SIG-M5 treated with dmso at 0.1 percent for 504 hours (cell line): ENCODE measurements at regions not wholly inside any gene's neighbourhood (a gene's known extent, or its start where the extent isn't known, plus 50 kb on each side); places are given as distances from the start of the nearest gene placed in this dataset.
"Not testable (repeated sequence)": the region's sequence is repeated elsewhere in the genome, so short reads cannot be mapped to it uniquely, and the experiment has no call there.

ENCODE experiments used
- DNase-seq: peaks from one replicate; lab custom pipeline; 2025; ENCODE audit not compliant: unreplicated experiment; lab: John Stamatoyannopoulos, UW

DNA sequence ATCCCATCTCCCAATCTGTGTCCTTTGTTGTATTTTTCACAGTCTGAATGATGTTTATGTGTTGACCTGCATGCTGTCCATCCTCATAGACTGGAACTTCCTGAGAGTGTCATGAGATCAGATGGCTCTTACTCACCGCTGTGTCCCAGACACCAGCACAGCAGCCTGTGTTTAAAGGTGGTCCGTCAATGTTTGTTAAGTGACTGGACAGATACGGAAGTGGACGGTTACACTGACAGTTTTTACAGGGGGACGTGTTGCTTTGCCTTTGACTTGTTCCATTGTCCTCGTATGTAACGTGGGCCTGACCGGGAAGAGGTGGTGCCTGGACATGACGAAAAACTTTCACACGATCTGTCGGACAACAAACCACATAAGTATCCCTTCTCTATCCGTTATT, 56.7 kb upstream of the SULF2 start:
- not testable (repeated sequence) for DNase-seq

DNA sequence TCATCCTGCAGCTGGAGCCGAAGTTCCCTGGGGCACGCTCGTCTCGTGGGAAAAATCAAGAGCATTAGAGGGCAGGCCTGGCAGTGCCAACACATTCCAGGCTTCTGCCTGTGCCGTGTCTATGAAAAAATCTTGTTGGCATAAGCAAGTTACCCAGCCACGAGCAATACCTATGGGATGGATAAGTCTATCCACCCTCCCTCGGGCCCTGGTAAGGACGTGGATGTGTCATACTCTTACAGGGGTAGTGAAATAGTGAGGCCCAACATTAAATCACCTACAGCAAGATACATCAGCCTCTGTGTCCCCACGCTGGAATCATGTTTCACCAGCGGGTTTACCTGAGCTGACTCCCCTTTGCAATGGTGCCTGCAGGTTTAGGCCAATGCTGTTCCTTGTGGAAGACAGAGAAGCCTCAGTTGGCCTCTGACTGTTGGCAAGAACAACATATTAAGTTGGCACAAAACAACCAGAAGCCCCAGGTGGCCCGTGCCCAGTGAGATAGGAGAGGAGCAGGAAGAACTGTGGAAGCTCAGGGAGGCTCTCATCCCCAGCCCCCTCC, 51.1 kb upstream of the SULF2 start:
- not testable (repeated sequence) for DNase-seq
